Inflammatory macrophage treated with lipopolysaccharide for 4 hours (primary cell): ENCODE measurements at regions not wholly inside any gene's neighbourhood (a gene's known extent, or its start where the extent isn't known, plus 50 kb on each side); places are given as distances from the start of the nearest gene placed in this dataset.

ENCODE experiments used
- DNase-seq: peaks from one replicate; pipeline ENCODE4 v3.0.0-alpha.2; 2020

DNA sequence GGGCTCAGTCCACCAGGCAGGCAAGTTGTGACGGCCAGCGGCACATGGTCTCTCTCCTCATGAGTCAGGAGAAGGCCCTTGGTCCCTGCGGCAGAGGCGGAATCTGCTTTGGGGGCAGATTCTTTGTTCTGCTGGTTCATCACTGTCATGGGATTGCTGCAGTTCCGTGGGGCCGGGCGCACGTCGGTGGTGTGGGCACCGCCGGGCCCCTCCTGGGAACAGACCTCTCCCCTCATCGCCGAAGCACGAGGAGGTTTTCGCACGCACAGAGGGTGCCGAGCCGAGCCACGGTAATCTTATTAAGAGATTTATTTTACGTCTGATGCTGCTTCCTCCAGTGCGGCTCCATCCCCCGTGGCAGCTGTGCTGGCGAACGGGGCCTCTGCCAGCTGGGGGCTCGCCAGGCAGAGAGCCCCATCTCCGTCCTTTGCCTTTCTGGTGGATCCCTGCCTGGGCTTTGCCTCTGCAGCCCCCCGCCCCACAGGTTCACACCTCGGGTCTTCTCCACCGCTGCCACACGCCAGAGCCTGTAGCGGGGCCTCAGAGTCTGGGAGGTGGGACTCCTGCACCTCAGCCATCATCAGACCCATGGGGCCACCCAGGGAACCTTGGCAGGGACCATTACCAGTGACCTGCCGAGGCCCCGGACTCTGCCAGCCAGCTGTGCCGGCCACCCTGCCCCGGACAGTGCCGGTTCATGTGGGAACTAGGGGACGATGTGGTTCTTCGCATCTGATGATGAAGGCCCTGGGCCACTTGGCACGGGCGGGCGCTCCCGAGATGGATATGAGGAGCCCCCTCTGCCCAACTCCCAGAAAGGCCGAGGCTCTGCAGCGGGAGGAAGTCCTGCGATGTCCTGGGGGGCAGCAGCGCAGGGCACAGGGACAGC lies 86.7 kb upstream of the NKX1-1 start:
- no peak for DNase-seq

DNA sequence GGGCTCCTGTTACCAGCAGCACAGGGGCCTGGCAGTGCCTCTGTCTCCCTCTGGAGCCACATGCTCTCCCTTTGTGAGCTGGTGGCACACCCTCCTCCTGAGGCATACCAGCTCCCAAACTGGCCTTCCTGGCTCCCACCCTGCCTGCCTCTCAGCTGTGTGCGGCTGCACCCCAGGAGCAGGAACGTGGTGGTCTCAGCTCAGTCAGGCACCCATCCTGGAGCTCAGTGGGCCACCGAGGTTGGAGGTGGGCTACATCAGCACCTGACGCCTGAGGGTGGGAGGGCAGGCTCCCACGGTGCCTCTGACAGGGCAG lies 85.9 kb upstream of the NKX1-1 start:
- no peak for DNase-seq

DNA sequence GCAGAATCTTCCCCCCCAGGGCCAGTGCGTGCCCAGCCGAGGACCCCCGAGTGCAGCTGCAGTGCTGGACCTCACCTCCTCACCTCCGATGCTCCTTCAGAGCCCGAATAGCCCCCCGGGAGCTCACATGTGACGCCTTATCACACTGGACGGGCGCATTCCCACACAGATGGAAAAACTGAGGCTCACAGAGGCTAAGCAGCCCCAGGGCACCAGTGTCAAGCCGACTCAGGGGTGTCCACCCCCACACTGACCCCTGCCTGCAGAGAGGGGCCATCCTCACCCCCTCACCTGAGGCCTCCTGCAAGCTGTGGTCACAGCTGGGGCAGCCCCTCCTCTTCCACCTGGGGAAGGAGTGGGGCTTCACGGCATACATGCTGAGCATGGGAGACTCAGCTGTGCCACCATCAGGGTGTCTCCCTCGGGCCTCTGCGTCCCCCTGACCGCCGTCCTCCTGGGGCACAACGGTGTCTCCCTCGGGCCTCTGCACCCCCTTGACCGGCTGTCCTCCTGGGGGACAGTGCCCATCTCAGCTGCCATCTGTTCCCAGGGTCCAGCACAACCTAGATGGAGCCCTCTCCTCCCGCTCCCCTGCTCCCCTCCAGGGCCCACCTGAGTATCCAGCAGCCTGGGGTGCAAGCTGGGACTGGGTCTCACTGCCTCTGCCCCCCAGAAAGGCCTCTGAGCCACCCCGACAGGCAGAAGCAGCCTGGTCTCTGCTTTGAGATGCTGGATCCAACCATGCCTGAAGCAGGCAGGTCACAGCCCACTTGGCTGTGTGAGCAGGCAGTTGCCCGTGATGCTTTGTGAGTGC lies 85.3 kb upstream of the NKX1-1 start:
- DNase-seq: no peak

DNA sequence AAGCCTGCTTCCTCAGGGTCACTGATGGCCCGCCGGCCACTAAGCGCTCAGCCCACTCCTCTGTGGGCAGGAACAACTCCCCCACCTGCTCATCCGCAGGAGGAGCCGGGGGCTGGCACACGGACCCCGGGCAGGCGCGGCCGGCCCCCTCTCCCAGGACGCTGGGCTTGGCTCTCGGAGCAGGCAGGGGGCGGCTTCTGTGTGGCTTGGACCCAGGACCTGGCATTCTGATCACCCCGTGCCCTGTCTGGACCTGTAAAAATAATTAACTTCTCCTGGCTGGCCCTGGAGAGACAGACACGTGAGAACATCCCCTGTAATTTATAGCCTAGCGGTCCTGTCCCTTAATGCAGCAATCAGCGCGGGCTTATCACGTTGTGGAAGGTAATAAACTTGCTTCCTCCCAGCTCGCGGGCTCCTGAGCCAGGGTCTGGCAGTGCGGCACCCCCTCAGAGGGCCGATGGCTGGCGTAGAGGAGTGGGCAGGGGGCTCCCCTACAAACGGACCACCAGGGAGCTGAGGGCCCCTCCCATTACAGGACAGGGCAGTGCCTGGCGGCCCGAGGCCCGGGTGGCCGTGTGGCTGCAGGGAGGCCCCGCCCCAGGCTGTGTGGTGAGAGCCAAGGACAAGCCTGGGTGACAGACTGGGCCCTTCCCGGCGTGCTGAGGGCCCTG lies 84.5 kb upstream of the NKX1-1 start:
- no peak for DNase-seq

DNA sequence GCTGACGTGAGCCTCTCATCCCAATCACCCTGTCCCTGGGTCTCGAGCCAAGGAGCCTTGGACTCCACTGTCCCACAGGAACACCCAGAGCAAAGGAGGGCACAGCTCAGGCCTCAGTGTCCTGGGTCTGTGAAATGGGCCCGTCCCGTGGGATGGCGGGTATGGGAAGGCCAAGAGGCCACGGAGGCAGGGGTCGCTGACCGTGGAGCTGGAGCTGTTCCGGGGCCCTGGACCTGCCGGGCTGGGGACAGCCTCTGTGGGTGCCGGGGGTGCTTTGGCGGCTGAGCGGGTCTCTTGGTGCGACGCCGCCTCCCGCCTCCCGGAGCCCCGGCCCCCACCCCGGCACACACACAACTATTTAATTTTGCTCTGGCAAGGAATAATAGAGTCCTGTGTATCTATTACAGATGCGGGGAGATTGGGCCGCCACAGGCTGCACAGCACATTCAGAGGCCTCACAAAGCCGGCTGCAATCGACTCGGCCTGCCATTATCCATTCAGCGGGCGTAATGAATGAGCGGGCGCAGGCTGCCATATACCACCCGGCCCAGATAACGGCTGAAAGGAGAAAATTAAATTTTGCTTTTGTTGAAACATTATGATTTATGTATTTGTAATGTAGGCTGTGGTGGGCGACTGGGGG lies 83.9 kb upstream of the NKX1-1 start:
- DNase-seq: no peak

DNA sequence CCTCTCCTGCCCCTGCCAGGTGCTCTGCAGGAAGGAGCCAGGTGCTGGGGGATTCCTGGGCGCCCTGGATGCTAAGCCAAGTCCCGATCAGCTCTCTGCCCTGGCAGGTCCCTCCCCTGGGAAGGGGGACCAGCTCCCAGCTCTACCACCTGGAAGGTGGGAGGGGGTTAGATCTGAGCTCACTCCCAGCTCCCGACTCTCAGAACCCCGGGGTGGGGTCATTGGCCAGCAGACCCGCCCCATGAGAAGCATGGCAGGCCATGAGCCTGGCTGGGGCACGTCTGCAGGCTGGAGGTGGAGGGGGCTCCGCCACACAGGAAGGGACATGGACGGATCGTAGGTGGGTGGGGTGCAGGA lies 83.4 kb upstream of the NKX1-1 start:
- no peak for DNase-seq

DNA sequence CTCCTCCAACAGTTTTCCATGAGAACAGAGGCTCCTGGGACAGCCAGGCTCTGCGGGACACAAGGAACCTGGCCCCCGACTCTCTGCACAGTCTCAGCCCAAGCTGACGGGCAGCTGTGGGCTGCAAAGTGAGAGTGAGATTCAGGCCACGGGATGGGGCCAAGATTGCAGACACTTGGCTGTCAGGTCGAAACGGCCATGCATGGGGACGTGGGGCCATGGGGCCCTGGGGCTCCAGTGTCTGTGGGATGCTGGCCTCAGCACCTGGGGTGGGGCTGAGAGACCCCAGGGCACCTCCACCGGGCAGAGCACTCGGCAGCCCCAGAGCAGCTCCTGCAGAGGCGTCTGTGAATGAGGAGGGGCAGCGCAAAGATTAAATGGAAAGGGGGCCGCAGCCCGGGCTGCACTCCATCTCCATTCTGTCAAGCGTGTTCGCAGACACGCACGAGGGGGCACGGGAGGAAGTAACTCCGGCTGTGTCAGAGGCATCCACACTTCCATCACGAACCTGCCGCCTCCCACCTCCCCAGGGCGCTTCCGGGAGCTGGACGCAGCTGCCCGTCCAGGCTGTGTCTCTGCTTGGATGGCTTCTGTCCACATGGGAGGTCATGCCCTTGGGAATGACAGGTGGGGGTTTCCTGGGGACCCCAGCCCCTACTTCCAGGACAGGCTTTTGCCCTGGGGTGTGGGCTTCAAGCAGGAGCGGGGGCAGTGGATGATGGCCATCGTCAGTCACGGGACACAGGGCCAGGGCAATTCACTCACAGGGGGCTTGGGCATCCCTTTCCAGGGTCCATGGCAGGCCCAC lies 82.8 kb upstream of the NKX1-1 start:
- no peak for DNase-seq

DNA sequence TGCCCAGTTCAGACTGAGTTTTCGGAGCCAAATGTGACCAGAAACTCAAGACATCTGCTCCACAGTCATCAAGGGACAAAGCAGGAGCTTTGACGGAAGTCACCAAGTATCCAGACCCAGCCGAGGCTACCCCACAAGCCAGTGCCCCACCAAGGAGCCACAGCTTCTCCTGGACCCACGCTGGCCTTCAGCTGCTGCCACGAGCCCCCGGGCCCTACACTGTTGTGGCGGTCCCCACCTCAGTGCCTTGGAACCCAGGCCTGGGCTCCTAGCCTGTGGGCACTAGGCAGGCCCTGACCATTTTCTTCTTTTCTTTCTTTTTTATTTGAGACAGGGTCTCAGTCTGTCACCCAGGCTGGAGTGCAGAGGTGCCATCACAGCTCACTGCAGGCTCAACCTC lies 82.1 kb upstream of the NKX1-1 start:
- no peak for DNase-seq

DNA sequence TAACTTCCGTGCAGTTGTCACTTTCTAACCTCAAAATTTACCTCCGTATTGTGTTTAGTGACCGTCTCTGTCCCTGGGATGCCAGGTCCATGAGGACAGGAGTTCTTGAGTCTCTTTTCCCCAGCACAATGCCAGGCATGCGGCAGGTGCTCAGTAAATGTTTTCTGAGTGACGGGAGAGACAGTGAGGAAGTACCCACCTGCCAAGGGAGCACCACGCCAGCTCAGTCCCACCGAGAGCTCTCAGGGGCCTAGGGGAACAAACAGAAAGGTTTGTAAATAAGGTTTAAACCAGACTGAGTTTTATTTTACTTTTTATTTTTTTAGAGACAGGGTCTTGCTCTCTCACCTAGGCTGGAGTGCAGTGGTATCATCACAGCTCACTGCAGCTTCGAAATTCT lies 81.5 kb upstream of the NKX1-1 start:
- DNase-seq: no peak

DNA sequence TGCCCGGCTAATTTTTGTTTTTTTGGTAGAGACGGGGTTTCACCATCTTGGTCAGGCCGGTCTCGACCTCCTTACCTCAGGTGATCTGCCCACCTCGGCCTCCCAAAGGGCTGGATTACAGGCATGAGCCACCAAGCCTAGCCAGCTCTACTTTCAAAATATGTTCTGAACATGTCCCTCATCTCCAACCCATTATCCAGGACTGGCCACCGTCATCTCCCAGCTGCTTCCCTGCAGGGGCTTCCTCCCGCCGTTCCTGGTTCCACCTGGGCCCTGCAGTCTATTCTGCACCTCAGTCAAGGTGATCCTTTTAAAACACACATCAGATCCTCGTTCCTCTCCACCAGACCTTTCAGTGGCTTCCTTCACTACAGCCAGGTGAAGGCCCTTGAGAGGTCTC lies 80.9 kb upstream of the NKX1-1 start:
- DNase-seq: no peak

DNA sequence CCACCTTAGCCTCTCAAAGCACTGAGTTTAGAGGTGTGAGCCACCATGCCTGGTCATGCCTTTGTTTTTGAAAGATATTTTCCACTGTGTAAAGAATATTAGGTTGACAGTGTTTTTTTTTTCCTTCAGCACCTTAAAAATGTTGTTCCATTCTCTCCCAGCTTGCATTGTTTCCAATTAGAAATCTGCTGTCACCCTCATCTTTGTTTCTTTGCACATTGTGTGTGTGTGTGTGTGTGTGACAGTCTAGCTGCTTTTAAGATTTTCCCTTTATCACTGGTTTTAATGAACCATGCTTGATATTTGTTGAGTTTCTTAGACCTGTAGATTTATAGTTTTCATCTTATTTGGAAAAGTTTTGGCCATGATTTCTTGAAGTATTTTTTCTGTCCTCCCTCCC lies 79.0 kb upstream of the NKX1-1 start:
- DNase-seq: no peak

DNA sequence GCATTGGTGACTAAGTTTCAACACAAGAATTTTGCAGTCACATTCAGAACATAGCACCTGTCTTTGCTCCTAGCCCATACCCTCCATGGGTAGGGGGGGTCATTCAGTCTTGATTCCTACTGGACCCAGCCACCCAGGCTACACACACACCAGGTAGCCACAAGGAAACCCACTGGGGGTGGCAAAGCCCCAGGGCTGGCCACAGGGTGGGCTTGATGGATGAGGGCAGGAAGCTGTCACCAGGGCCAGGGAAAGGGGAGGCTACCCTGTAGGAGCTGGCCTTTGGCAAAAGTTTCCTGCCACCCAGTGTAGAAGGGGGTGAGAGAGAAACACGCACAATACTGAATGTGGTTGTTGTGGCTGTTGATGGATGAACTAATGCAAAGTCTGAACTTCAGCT lies 74.5 kb upstream of the NKX1-1 start:
- DNase-seq: no peak

DNA sequence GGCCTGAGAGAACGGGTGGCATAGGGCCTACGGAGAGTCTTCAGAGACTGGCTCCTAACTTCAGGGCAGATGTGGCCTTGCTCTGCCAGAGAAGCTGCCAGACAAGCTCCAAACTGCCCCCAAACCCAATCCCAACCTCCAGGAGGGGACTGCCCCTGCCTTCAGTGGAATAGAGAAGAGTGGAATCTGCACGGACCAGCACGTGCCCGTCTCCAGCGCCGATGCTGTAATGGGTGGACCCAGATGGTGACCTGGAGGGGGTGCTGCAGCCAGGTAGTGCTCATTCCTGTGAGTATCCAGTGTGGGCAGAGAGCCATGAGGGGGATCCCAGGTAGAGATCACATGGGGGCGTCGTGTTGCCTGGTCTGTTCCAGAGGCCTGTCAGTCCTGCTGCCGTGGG lies 73.2 kb upstream of the NKX1-1 start:
- DNase-seq: no peak

DNA sequence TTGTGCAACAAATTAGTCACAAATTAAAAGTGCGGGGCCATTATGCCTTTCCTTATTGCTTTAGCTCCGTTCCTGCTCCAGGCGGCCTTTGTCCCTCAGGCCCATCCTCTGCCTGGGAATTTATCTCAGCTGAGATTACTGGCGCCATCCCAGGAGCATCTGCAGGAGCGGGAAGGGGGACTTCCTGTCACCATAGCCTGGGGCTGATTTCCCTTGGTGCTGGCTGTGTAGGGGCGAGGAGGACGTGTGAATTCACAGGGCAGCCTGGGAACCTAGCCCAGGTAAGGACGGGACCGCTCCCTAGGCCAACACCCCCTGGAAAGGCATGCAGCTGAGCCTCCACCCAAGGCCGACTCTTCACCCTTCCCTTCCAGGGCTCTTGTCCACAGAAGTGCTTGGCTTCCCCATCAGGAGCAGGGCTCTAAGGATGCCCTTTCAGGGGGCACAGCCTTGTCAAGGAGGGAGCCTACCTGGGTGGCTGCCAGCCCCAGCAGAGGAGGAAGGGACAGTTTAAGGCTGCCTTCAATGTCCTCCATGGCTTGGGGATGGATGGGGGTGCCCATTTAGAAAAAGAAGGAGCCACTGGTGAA lies 72.6 kb upstream of the NKX1-1 start:
- no peak for DNase-seq

DNA sequence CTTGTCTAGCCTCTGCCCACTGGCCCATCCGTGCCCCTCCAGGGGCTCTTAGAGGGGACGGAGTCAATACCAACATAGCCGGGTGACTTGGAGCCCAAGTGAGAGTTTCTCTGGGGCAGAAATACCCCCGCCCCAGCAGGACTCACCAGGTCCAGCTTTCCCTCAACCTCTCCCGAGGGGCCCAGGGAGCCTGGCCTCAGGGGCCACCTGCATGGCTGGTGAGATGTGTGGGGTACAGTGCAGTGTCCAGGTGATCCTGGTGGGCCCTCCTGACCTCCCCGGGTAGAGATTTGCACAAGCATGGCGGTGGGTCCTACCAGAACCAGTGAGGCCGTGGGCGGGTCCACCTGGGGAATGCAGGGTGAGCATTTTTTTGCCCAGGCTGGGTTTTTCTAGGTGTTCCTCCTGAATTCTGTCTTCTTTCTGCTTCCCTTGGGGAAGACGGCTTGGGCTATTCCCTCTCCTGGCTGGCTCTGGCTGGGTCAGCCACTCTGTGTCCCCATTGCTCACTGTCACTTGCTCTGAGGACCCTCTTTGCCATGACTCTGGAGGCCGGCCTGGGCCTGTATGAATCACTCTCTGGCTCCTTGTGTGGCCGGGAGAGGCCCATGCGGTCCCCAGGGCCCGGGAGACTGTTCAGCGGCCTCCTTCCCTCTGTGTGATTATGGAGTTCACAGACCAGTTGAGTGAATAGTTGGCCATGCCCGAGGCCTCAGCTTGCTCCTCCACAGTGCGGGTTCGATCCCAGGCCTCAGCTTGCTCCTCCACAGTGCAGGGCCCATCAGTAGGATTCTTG lies 71.0 kb upstream of the NKX1-1 start:
- DNase-seq: no peak

DNA sequence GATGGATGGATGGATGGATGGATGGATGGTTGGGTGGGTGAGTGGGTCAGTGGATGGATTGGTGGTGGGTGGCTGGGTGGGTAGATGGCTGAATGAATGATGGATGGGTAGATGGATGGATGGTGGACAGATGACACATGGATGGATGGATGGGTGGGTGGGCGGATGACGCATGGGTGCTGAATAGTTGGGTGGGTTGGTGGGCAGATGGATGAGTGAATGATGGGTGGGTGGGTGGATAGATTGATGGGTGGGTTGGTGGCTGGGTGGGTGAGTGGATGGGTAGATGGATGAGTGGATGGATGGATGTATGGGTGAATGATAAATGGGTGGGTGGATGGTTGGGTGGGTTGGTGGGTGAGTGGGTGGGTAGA lies 69.9 kb upstream of the NKX1-1 start:
- DNase-seq: no peak

DNA sequence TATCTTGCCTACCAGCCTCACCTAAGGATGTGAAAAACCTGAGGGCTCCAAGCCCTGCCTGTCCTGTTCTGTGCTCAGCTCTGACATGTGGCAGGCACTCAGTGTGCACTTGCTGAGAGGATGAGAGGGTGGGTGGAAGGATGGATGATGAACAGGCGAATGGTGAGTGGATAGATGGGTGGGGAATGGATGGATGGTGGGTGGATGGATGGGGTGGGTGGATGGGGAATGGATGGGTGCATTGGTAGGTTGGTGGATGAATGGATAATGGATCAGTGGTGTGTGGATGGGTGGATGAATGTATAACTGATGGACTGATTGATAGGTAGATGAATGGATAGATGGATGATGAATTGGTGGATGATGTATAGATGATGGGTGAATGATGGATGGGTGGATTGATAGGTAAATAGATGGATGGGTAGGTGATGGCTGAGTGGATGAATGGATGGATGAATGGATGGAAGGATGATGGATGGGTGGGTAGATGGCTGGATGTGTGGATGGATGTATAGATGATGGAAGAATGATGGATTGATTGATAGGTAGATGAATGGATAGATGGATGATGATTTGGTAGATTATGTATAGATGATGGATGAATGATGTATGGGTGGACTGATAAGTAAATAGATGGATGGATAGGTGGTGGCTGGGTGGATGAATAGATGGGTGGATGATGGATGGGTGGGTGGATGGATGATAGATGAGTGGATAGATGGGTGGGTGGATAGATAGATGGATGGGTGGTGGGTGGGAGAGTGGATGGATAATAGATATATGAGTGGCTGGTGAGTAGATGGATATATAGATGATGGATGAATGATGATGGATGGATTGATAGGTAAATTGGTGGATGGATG lies 69.3 kb upstream of the NKX1-1 start:
- DNase-seq: no peak

DNA sequence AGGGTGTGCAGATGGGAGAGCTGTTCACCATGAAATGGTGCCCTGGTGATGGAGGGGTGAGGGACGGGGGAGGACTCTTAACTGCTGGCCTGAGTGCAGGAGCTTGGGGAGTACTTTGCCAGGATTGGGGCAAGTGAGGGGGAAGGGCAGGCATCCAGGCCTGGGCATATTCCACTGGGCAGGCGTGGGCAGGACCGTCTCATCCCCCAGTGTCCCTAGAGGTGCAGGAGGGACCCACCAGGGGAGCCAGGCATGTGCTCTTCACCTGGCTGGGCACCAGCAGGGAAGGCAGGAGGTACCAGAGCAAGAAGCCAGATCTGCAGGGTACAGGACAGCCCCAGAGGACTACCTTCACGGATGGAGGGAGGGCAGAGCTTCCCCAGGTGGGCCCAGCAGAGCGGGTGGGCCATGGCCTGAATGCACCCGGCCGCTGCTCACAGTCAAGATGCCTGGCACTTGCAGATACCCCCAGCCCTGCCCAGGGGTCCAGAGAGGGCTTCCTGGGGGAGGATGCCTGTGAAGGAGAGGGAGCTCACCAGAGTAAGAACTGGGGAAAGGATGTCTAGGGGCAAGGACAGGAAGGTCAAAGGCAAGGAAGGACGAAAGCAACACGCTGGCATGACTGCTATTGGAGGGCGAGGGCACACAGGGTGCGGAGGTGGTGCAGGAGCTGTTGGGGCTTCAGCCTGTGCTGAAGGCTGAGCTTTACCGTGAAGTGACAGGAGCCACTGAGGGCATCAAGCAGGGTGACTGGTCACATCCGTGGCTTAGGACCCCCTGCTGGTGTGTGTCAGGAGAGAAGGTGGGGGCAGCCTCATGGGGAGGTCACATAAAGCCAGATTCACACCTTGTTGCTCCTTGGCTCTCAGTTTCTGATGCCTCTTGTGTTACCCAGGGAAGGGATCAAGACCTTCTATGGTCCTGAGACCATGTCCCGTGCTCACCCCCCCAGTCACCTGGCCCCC lies 68.2 kb upstream of the NKX1-1 start:
- no peak for DNase-seq

DNA sequence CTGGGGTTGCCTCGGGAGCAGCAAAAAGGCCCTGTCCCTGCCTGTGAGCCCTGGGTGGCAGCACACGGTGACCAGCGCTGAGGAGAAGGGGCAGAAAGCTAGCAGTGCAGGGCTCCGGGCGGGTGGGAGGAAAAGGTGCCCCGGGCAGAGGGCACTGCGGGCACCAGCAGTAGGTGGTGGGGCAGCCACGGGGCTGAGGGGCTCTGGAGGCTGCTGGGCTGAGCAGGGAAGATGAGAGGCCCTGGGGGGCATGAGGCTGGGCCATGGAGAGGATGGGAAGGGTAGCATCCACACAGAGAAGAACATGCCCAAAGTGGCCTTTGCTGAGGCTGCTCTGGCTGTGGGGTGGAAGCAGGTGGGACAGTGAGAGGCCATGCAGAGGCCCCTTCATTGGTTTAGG lies 67.5 kb upstream of the NKX1-1 start:
- DNase-seq: no peak
